ENCODE measurements at regions not wholly inside any gene's neighbourhood (a gene's known extent, or its start where the extent isn't known, plus 50 kb on each side); places are given as distances from the start of the nearest gene placed in this dataset.
"Not testable (repeated sequence)": the region's sequence is repeated elsewhere in the genome, so short reads cannot be mapped to it uniquely, and the experiment has no call there.

GRCh38 chr5:52150501-52150900 lies 637.2 kb upstream of the ITGA1 start:
- no peak for TF ChIP-seq JUND (IDR thresholded peaks at IDR 0.05; ENCODE audit: low read depth)
- in situ Hi-C loops (cut with HindIII; ENCODE audit: low pct_unique_long_range_greater_than_20kb, low sequenced_read_pairs) = no loop called here
- DNase-seq (ENCODE audit: low read depth in 1 of 2, low spot score in 1 of 2) = no peak

- DNase-seq (ENCODE audit: low read depth in 1 of 2, low spot score in 1 of 2) = not testable (repeated sequence)
Observed at GRCh38 chr5:52156809-52157208, 630.9 kb upstream of the ITGA1 start.

GRCh38 chr5:52165806-52166205 lies 621.9 kb upstream of the ITGA1 start:
- DNase-seq (ENCODE audit: low read depth in 1 of 2, low spot score in 1 of 2); in situ Hi-C loops (cut with HindIII; ENCODE audit: low pct_unique_long_range_greater_than_20kb, low sequenced_read_pairs): not testable (repeated sequence)

More at GRCh38 chr5:52156809-52157208, 630.9 kb upstream of the ITGA1 start:
- in situ Hi-C loops (cut with HindIII; ENCODE audit: low pct_unique_long_range_greater_than_20kb, low sequenced_read_pairs) = not testable (repeated sequence)

- no peak for TF ChIP-seq JUND (IDR thresholded peaks at IDR 0.05; ENCODE audit: low read depth)
- no peak for DNase-seq (ENCODE audit: low read depth in 1 of 2, low spot score in 1 of 2)
- in situ Hi-C loops (cut with HindIII; ENCODE audit: low pct_unique_long_range_greater_than_20kb, low sequenced_read_pairs) = no loop called here
Observed at GRCh38 chr5:52173133-52173532, 614.6 kb upstream of the ITGA1 start.

GRCh38 chr5:52177193-52177592 lies 610.5 kb upstream of the ITGA1 start:
- no peak for DNase-seq (ENCODE audit: low read depth in 1 of 2, low spot score in 1 of 2)
- in situ Hi-C loops (cut with HindIII; ENCODE audit: low pct_unique_long_range_greater_than_20kb, low sequenced_read_pairs) = no loop called here

GRCh38 chr5:52181403-52181802 lies 606.3 kb upstream of the ITGA1 start:
- no peak for TF ChIP-seq JUND (IDR thresholded peaks at IDR 0.05; ENCODE audit: low read depth)

More at GRCh38 chr5:52177193-52177592, 610.5 kb upstream of the ITGA1 start:
- no peak for TF ChIP-seq JUND (IDR thresholded peaks at IDR 0.05; ENCODE audit: low read depth)

GRCh38 chr5:52190737-52191136 lies 597.0 kb upstream of the ITGA1 start:
- TF ChIP-seq JUND (IDR thresholded peaks at IDR 0.05; ENCODE audit: low read depth) = no peak
- in situ Hi-C loops (cut with HindIII; ENCODE audit: low pct_unique_long_range_greater_than_20kb, low sequenced_read_pairs) = no loop called here
- no peak for DNase-seq (ENCODE audit: low read depth in 1 of 2, low spot score in 1 of 2)

More at GRCh38 chr5:52181403-52181802, 606.3 kb upstream of the ITGA1 start:
- in situ Hi-C loops (cut with HindIII; ENCODE audit: low pct_unique_long_range_greater_than_20kb, low sequenced_read_pairs) = no loop called here
- no peak for DNase-seq (ENCODE audit: low read depth in 1 of 2, low spot score in 1 of 2)

- in situ Hi-C loops (cut with HindIII; ENCODE audit: low pct_unique_long_range_greater_than_20kb, low sequenced_read_pairs) = no loop called here
- no peak for DNase-seq (ENCODE audit: low read depth in 1 of 2, low spot score in 1 of 2)
- TF ChIP-seq JUND (IDR thresholded peaks at IDR 0.05; ENCODE audit: low read depth) = no peak
Observed at GRCh38 chr5:52199833-52200232, 587.9 kb upstream of the ITGA1 start.

- no peak for DNase-seq (ENCODE audit: low read depth in 1 of 2, low spot score in 1 of 2)
- in situ Hi-C loops (cut with HindIII; ENCODE audit: low pct_unique_long_range_greater_than_20kb, low sequenced_read_pairs) = no loop called here
- TF ChIP-seq JUND (IDR thresholded peaks at IDR 0.05; ENCODE audit: low read depth) = no peak
Observed at GRCh38 chr5:52202256-52202655, 585.5 kb upstream of the ITGA1 start.

- no peak for DNase-seq (ENCODE audit: low read depth in 1 of 2, low spot score in 1 of 2)
- no peak for TF ChIP-seq JUND (IDR thresholded peaks at IDR 0.05; ENCODE audit: low read depth)
- in situ Hi-C loops (cut with HindIII; ENCODE audit: low pct_unique_long_range_greater_than_20kb, low sequenced_read_pairs) = no loop called here
Observed at GRCh38 chr5:52204310-52204709, 583.4 kb upstream of the ITGA1 start.
